ENCODE measurements at regions not wholly inside any gene's neighbourhood (a gene's known extent, or its start where the extent isn't known, plus 50 kb on each side); places are given as distances from the start of the nearest gene placed in this dataset.

GRCh38 chr7:156015237-156016020 is 203.2 kb upstream of the SHH start:
- Histone ChIP-seq H3K4me3 (ENCODE audit: low read length) (no peak overlapping the region), H3F3A (ENCODE audit: insufficient read depth, low read length, poor library complexity, severe bottlenecking) (no peaks in the 10 kb centered on the region), H3K9me3 (ENCODE audit: low read length) (no peaks in the 10 kb centered on the region), H2AFZ (ENCODE audit: low read depth, low read length) (no peak overlapping the region), H3K4me2 (ENCODE audit: low read length) (no peak overlapping the region), H3K9ac (ENCODE audit: low read length) (no peak overlapping the region), H3K27ac (ENCODE audit: low read length) (no peak overlapping the region), H4K20me1 (ENCODE audit: insufficient read depth) (no peaks in the 10 kb centered on the region), H3K36me3 (ENCODE audit: insufficient read depth, low read length) (no peaks in the 10 kb centered on the region), H3K27me3 (ENCODE audit: insufficient read depth, low read depth, low read length) (no peaks in the 10 kb centered on the region), H3K9me2 (ENCODE audit: insufficient read depth, low read length) (no peaks in the 10 kb centered on the region), H3K79me2 (replicated peaks; ENCODE audit: insufficient read depth, low read length) (no peaks in the 10 kb centered on the region)
- TF ChIP-seq MXI1 (conservative IDR thresholded peaks at IDR 0.05; ENCODE audit: poor library complexity, severe bottlenecking) (no peak), SMC3 (conservative IDR thresholded peaks at IDR 0.05; ENCODE audit: poor library complexity) (no peak)

DNA sequence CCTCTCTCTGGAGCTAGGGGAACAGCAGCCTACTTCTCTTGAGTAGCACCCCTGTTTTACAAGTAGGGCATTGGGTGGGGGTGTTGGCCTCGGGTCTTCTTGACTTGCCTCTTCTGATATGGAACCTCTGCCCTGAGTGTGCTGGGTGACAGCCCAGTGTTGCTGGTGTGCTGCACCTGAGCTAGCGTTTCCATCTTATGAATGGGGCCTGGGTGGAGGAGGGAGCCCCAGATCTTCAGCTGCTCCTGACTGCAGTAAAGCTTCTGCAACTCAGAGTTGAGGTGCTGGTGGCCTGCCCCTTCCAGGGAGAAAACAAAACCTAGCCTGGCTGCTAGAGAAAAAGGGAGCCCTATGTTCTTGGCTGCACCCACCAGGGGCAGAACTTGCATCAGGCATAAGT is 202.5 kb upstream of the SHH start:
- no peak overlapping the region for H3K27ac ChIP-seq (ENCODE audit: low read length)
- no peaks in the 10 kb centered on the region for H3K79me2 ChIP-seq (replicated peaks; ENCODE audit: insufficient read depth, low read length)
- no peak overlapping the region for H3K4me3 ChIP-seq (ENCODE audit: low read length)
- no peaks in the 10 kb centered on the region for H3F3A ChIP-seq (ENCODE audit: insufficient read depth, low read length, poor library complexity, severe bottlenecking)
- H3K27me3 ChIP-seq (ENCODE audit: insufficient read depth, low read depth, low read length), result no peaks in the 10 kb centered on the region
- H2AFZ ChIP-seq (ENCODE audit: low read depth, low read length), result no peak overlapping the region
- no peaks in the 10 kb centered on the region for H4K20me1 ChIP-seq (ENCODE audit: insufficient read depth)
- no peaks in the 10 kb centered on the region for H3K9me3 ChIP-seq (ENCODE audit: low read length)
- no peak overlapping the region for H3K9ac ChIP-seq (ENCODE audit: low read length)
- H3K36me3 ChIP-seq (ENCODE audit: insufficient read depth, low read length), result no peaks in the 10 kb centered on the region
- H3K4me2 ChIP-seq (ENCODE audit: low read length), result no peak overlapping the region
- TF ChIP-seq CTCF (IDR thresholded peaks at IDR 0.05; ENCODE audit: poor library complexity, severe bottlenecking) (no peak), REST (IDR thresholded peaks at IDR 0.05; ENCODE audit: borderline replicate concordance) (no peak), EZH2 (IDR thresholded peaks at IDR 0.05; ENCODE audit: borderline replicate concordance, insufficient read depth, low read length, poor library complexity, severe bottlenecking) (no peak), POLR2AphosphoS5 (IDR thresholded peaks at IDR 0.05) (no peak), TAF1 (IDR thresholded peaks at IDR 0.05; ENCODE audit: low read depth) (no peak), SMC3 (conservative IDR thresholded peaks at IDR 0.05; ENCODE audit: poor library complexity) (no peak), MXI1 (conservative IDR thresholded peaks at IDR 0.05; ENCODE audit: poor library complexity, severe bottlenecking) (no peak), EP300 (conservative IDR thresholded peaks at IDR 0.05; ENCODE audit: poor library complexity, severe bottlenecking) (no peak), RAD21 (conservative IDR thresholded peaks at IDR 0.05) (no peak)
- H3K9me2 ChIP-seq (ENCODE audit: insufficient read depth, low read length), result no peaks in the 10 kb centered on the region

Measured in neural cell (in vitro differentiated cells).